ENCODE measurements at regions not wholly inside any gene's neighbourhood (a gene's known extent, or its start where the extent isn't known, plus 50 kb on each side); places are given as distances from the start of the nearest gene placed in this dataset.

DNA sequence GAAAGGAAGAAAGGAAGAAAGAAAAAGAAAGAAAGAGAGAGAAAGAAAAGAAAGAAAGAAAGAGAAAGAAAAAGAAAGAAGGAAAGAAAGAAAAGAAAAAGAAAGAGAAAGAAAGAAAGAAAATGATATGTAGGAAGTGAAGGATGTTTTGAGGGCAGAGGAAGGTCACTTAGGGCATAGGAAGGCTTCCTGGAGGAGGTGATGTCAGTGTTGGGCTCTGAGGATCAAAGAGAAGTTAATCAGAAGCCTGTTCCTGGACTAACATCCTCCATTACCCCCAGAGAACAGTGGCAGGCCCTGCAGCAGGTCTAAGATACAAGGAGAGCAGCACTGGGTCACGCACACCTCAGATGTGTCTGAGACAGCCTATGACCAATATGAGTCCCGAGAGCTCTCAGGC lies 54.7 kb upstream of the CALN1 start:
- no peak for TF ChIP-seq CTCF (IDR thresholded peaks at IDR 0.05)
- TF ChIP-seq POLR2A (IDR thresholded peaks at IDR 0.05): no peak
- no peak for TF ChIP-seq POLR2AphosphoS5 (IDR thresholded peaks at IDR 0.05)
- WGBS: 78% methylated on average over 2 of the region's 2 CpGs
- Histone ChIP-seq H3K4me3 (no peak overlapping the region), H3K4me1 (replicated peaks) (no peaks in the 10 kb centered on the region), H3K27ac (no peak overlapping the region), H3K36me3 (no peaks in the 10 kb centered on the region), H3K27me3 (replicated peaks; ENCODE audit: insufficient read depth) (no peaks in the 10 kb centered on the region), H3K9me3 (no peaks in the 10 kb centered on the region)
- intact Hi-C loops (cut with DNase I): no loop called here
- no peak for DNase-seq (ENCODE audit: low spot score)

DNA sequence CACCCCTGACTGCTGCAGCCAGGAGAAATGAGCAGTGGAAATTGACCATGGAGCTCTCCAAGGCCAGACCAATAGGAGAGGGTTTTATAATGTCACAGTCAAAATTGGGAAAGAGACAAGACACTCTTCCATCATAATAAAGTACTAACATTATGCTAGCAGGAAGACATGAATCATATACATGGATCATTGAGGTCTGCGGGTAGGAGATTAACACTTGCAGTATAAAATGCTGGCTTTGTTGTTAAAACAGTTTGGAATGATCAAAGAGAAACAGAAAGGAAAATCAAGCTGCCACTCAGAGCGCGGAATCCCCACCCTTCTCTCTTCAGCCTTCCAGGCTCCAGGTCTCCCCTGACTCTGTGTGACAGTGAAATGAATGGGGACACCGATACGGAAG lies 53.4 kb upstream of the CALN1 start:
- H3K4me3 ChIP-seq: no peak overlapping the region
- intact Hi-C loops (cut with DNase I): no loop called here
- 68% methylated on average over 5 of the region's 5 CpGs for WGBS
- H3K27me3 ChIP-seq (replicated peaks; ENCODE audit: insufficient read depth): no peaks in the 10 kb centered on the region
- no peaks in the 10 kb centered on the region for H3K36me3 ChIP-seq
- H3K4me1 ChIP-seq (replicated peaks): no peaks in the 10 kb centered on the region
- no peak for DNase-seq (ENCODE audit: low spot score)
- no peak overlapping the region for H3K27ac ChIP-seq
- H3K9me3 ChIP-seq: no peaks in the 10 kb centered on the region
- TF ChIP-seq POLR2A (IDR thresholded peaks at IDR 0.05) (no peak), POLR2AphosphoS5 (IDR thresholded peaks at IDR 0.05) (no peak), CTCF (IDR thresholded peaks at IDR 0.05) (no peak)

DNA sequence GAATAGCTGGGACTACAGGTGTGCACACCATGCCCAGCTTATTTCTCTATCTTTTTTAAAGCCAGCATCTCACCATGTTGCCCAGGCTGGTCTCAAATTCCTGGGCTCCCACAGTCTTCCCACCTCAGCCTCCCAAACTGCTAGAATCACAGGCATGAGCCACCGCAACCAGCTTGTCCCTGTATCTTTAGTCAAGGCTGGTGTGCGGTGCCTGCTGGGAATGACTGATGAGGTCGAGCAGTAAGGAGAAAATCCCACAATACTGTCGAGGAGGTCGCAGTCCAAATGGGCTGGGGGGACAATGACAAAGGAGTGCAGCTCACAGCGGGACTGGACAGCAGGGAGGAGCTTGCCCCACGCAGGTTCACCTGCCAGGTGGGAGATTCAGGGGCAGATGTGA lies 50.2 kb upstream of the CALN1 start:
- WGBS: 78% methylated on average over 7 of the region's 7 CpGs

More for the DNA sequence above, 50.2 kb upstream of the CALN1 start:
- H3K27me3 ChIP-seq (replicated peaks; ENCODE audit: insufficient read depth): no peaks in the 10 kb centered on the region
- intact Hi-C loops (cut with DNase I): no loop called here
- no peak for TF ChIP-seq CTCF (IDR thresholded peaks at IDR 0.05)
- no peak for TF ChIP-seq POLR2AphosphoS5 (IDR thresholded peaks at IDR 0.05)
- no peak for TF ChIP-seq POLR2A (IDR thresholded peaks at IDR 0.05)
- H3K4me1 ChIP-seq (replicated peaks): no peaks in the 10 kb centered on the region
- no peaks in the 10 kb centered on the region for H3K9me3 ChIP-seq
- no peaks in the 10 kb centered on the region for H3K36me3 ChIP-seq
- no peak overlapping the region for H3K27ac ChIP-seq
- no peak overlapping the region for H3K4me3 ChIP-seq
- DNase-seq (ENCODE audit: low spot score): no peak
